ENCODE measurements at regions not wholly inside any gene's neighbourhood (a gene's known extent, or its start where the extent isn't known, plus 50 kb on each side); places are given as distances from the start of the nearest gene placed in this dataset.
"Not testable (repeated sequence)": the region's sequence is repeated elsewhere in the genome, so short reads cannot be mapped to it uniquely, and the experiment has no call there.

- H3K4me3 ChIP-seq (ENCODE audit: low read depth, low read length), result no peak overlapping the region
- H3K27ac ChIP-seq (ENCODE audit: low read depth, low read length), result no peak overlapping the region
- no peaks in the 10 kb centered on the region for H3K9me3 ChIP-seq (ENCODE audit: control insufficient read depth, insufficient read depth, low read depth, low read length)
- H3K9ac ChIP-seq (ENCODE audit: low read length), result no peak overlapping the region
- H3K4me1 ChIP-seq (ENCODE audit: control insufficient read depth, insufficient read depth, low read length), result peaks cover 8% of the 10 kb centered on the region; the same call in 1 of the 2 replicates
- no peaks in the 10 kb centered on the region for H3K27me3 ChIP-seq (ENCODE audit: control insufficient read depth, insufficient read depth, low read length)
- H3K36me3 ChIP-seq (ENCODE audit: control insufficient read depth, insufficient read depth, low read length), result no peaks in the 10 kb centered on the region
Measured at GRCh38 chr2:71927757-71928715, 219.6 kb downstream of the CYP26B1 start.

GRCh38 chr2:71926876-71927756 is 220.5 kb downstream of the CYP26B1 start:
- no peak overlapping the region for H3K27ac ChIP-seq (ENCODE audit: low read depth, low read length)
- H3K9ac ChIP-seq (ENCODE audit: low read length), result no peak overlapping the region
- H3K4me3 ChIP-seq (ENCODE audit: low read depth, low read length), result no peak overlapping the region
- H3K9me3 ChIP-seq (ENCODE audit: control insufficient read depth, insufficient read depth, low read depth, low read length), result no peaks in the 10 kb centered on the region
- H3K36me3 ChIP-seq (ENCODE audit: control insufficient read depth, insufficient read depth, low read length), result no peaks in the 10 kb centered on the region
- no peaks in the 10 kb centered on the region for H3K27me3 ChIP-seq (ENCODE audit: control insufficient read depth, insufficient read depth, low read length)
- H3K4me1 ChIP-seq (ENCODE audit: control insufficient read depth, insufficient read depth, low read length), result peaks cover 8% of the 10 kb centered on the region; the same call in 1 of the 2 replicates

- Histone ChIP-seq H3K9ac (ENCODE audit: low read length) (no peak overlapping the region), H3K4me1 (ENCODE audit: control insufficient read depth, insufficient read depth, low read length) (peaks cover 8% of the 10 kb centered on the region; the same call in 1 of the 2 replicates), H3K9me3 (ENCODE audit: control insufficient read depth, insufficient read depth, low read depth, low read length) (no peaks in the 10 kb centered on the region), H3K27ac (ENCODE audit: low read depth, low read length) (no peak overlapping the region), H3K36me3 (ENCODE audit: control insufficient read depth, insufficient read depth, low read length) (no peaks in the 10 kb centered on the region), H3K4me3 (ENCODE audit: low read depth, low read length) (no peak overlapping the region), H3K27me3 (ENCODE audit: control insufficient read depth, insufficient read depth, low read length) (no peaks in the 10 kb centered on the region)
Measured at GRCh38 chr2:71926089-71926447, 221.6 kb downstream of the CYP26B1 start.

DNA sequence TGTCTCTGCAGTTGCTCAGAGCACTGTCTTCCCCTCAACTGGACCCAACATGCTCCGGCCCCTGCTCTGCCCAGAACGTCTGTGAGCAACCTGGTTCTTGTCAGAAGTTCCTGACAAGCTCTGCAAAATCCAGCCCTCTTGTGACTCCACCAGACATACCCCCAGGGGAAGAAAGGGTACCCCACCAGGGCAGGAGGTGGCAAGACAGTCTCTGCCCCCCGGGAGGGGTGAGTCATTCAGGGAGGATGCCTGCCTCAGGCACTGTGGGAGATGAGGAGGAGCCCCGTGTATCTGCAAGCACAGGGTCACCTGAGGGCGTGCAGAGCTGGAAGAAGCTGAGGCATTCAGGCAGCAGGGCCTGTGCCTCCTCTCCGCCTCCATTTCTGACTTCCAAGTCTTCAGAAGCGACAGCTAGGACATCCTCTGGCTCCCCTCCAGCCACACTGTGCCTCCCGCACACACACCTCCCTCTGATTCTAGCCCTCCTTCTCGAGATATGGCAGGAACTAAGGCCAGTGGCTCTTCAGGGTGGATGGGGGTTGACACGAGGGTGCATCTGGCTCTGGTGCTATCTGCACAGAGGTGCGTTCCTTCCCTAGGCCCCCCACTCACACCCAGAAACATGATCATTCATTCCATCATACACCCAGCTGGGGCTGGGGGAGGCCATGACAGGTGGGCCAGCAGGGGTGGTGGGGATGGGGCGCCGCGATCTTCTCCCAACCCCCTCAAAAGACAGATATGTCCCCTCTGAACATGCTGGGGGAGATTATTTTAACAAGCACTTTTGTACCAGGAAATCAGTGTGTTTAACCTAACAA is 222.2 kb downstream of the CYP26B1 start:
- Histone ChIP-seq H3K9ac (ENCODE audit: low read length) (no peak overlapping the region), H3K36me3 (ENCODE audit: control insufficient read depth, insufficient read depth, low read length) (no peaks in the 10 kb centered on the region), H3K27me3 (ENCODE audit: control insufficient read depth, insufficient read depth, low read length) (no peaks in the 10 kb centered on the region)

GRCh38 chr2:71923887-71924533 is 223.7 kb downstream of the CYP26B1 start:
- Histone ChIP-seq H3K4me3 (ENCODE audit: low read depth, low read length) (no peak overlapping the region), H3K27ac (ENCODE audit: low read depth, low read length) (no peak overlapping the region), H3K9ac (ENCODE audit: low read length) (no peak overlapping the region), H3K36me3 (ENCODE audit: control insufficient read depth, insufficient read depth, low read length) (no peaks in the 10 kb centered on the region), H3K4me1 (ENCODE audit: control insufficient read depth, insufficient read depth, low read length) (peaks cover 8% of the 10 kb centered on the region; the same call in 1 of the 2 replicates), H3K27me3 (ENCODE audit: control insufficient read depth, insufficient read depth, low read length) (no peaks in the 10 kb centered on the region), H3K9me3 (ENCODE audit: control insufficient read depth, insufficient read depth, low read depth, low read length) (no peaks in the 10 kb centered on the region)

More for the DNA sequence above, 222.2 kb downstream of the CYP26B1 start:
- peaks cover 8% of the 10 kb centered on the region; the same call in 1 of the 2 replicates for H3K4me1 ChIP-seq (ENCODE audit: control insufficient read depth, insufficient read depth, low read length)
- no peaks in the 10 kb centered on the region for H3K9me3 ChIP-seq (ENCODE audit: control insufficient read depth, insufficient read depth, low read depth, low read length)
- no peak overlapping the region for H3K27ac ChIP-seq (ENCODE audit: low read depth, low read length)
- no peak overlapping the region for H3K4me3 ChIP-seq (ENCODE audit: low read depth, low read length)

- Histone ChIP-seq H3K4me3 (ENCODE audit: low read depth, low read length) (no peak overlapping the region), H3K9me3 (ENCODE audit: control insufficient read depth, insufficient read depth, low read depth, low read length) (peaks cover 2% of the 10 kb centered on the region; the same call in 1 of the 2 replicates), H3K27ac (ENCODE audit: low read depth, low read length) (no peak overlapping the region), H3K4me1 (ENCODE audit: control insufficient read depth, insufficient read depth, low read length) (peaks cover 8% of the 10 kb centered on the region; the same call in 1 of the 2 replicates), H3K9ac (ENCODE audit: low read length) (no peak overlapping the region), H3K27me3 (ENCODE audit: control insufficient read depth, insufficient read depth, low read length) (no peaks in the 10 kb centered on the region), H3K36me3 (ENCODE audit: control insufficient read depth, insufficient read depth, low read length) (no peaks in the 10 kb centered on the region)
Measured at GRCh38 chr2:71923143-71923525, 224.5 kb downstream of the CYP26B1 start.

DNA sequence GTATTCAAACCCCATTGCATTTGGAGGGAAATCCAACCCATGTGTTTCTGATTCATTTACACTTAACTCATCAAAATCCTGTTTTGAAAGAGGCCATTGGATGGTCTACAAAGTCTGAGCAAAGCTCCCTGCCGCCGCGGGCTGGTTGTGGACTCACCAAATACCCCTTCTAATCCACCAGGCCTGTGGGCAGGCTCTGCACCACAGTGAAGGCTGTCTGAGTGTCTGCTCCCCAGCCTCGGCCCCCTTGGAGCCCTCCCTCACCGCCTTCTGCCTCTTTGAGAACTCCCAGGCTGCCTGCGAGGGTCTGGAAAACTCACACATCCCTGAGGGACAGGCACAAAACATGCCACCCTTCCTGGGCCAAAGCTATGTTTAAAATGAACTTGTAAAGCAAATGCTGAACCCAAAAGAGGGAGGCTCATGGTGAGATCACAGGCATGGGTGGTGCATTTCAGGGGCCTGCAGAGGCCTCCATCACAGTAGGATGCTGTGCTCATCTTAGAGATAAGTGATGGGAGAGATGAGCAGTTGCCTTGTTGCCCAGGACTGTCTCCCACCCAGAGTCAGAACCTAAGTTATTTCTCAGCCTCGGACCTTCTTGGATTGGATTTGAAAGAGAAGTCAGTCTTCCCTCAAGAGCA is 225.0 kb downstream of the CYP26B1 start:
- H3K4me3 ChIP-seq (ENCODE audit: low read depth, low read length), result no peak overlapping the region

GRCh38 chr2:71922091-71922490 is 225.6 kb downstream of the CYP26B1 start:
- Histone ChIP-seq H3K4me1 (ENCODE audit: control insufficient read depth, insufficient read depth, low read length) (peaks cover 8% of the 10 kb centered on the region; the same call in 1 of the 2 replicates), H3K27ac (ENCODE audit: low read depth, low read length) (no peak overlapping the region), H3K36me3 (ENCODE audit: control insufficient read depth, insufficient read depth, low read length) (no peaks in the 10 kb centered on the region), H3K4me3 (ENCODE audit: low read depth, low read length) (no peak overlapping the region), H3K9ac (ENCODE audit: low read length) (no peak overlapping the region), H3K27me3 (ENCODE audit: control insufficient read depth, insufficient read depth, low read length) (no peaks in the 10 kb centered on the region), H3K9me3 (ENCODE audit: control insufficient read depth, insufficient read depth, low read depth, low read length) (peaks cover 7% of the 10 kb centered on the region; the same call in 1 of the 2 replicates)

More for the DNA sequence above, 225.0 kb downstream of the CYP26B1 start:
- Histone ChIP-seq H3K9ac (ENCODE audit: low read length) (no peak overlapping the region), H3K27me3 (ENCODE audit: control insufficient read depth, insufficient read depth, low read length) (no peaks in the 10 kb centered on the region), H3K36me3 (ENCODE audit: control insufficient read depth, insufficient read depth, low read length) (no peaks in the 10 kb centered on the region), H3K9me3 (ENCODE audit: control insufficient read depth, insufficient read depth, low read depth, low read length) (peaks cover 4% of the 10 kb centered on the region; the same call in 1 of the 2 replicates), H3K27ac (ENCODE audit: low read depth, low read length) (no peak overlapping the region), H3K4me1 (ENCODE audit: control insufficient read depth, insufficient read depth, low read length) (peaks cover 8% of the 10 kb centered on the region; the same call in 1 of the 2 replicates)

DNA sequence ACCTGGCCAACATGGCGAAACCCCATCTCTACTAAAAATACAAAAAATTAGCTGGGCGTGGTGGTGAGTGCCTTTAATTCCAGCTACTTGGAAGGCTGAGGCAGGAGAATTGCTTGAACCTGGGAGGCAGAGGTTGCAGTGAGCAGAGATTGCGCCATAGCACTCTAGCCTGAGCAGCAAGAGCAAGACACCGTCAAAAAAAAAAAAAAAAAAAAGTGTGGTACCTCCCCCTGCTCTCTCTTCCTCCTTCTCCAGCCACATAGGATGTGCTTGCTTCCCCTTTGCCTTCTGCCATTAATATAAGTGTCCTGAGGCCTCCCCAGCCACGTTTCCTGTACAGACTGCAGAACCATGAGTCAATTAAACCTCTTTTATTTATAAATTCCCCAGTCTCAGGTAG is 226.8 kb downstream of the CYP26B1 start:
- not testable (repeated sequence) for H3K4me3 ChIP-seq (ENCODE audit: low read depth, low read length); H3K27me3 ChIP-seq (ENCODE audit: control insufficient read depth, insufficient read depth, low read length); H3K27ac ChIP-seq (ENCODE audit: low read depth, low read length); H3K9ac ChIP-seq (ENCODE audit: low read length); H3K4me1 ChIP-seq (ENCODE audit: control insufficient read depth, insufficient read depth, low read length); H3K36me3 ChIP-seq (ENCODE audit: control insufficient read depth, insufficient read depth, low read length); H3K9me3 ChIP-seq (ENCODE audit: control insufficient read depth, insufficient read depth, low read depth, low read length)

Measured in HUES6 (cell line).